ENCODE measurements at regions not wholly inside any gene's neighbourhood (a gene's known extent, or its start where the extent isn't known, plus 50 kb on each side); places are given as distances from the start of the nearest gene placed in this dataset.

DNA sequence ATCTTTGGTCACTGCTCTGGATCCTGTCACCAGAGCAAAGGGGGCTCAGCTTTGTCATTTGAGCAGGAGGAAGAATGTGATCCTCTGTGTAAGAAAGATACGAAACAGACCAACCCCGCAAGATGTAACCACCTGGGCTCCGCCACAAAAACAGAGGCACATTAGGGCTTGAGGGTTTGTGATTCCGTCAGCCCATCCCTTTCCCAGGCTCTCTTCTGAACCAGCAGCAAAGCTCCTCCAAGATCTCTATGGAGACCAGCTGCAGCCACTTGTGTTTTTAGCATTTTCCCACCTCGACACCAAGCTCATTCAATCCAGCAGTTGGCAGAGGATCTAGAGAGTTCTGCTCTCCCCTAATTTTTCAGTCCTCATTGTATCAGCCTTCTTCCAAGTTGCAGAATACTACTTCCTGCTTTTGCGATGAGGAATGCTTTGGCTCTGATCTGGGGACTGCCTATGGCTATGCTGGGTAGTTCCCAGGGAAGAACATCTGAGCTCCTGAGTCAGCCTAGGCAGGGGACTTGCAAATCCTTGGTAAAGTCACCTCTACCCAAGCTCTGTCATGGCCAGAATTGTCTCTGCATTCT, 139.6 kb upstream of the RAB12 start:
- H3K4me3 ChIP-seq (ENCODE audit: low read depth, low read length) = no peak overlapping the region
- TF ChIP-seq, protein P1, sequence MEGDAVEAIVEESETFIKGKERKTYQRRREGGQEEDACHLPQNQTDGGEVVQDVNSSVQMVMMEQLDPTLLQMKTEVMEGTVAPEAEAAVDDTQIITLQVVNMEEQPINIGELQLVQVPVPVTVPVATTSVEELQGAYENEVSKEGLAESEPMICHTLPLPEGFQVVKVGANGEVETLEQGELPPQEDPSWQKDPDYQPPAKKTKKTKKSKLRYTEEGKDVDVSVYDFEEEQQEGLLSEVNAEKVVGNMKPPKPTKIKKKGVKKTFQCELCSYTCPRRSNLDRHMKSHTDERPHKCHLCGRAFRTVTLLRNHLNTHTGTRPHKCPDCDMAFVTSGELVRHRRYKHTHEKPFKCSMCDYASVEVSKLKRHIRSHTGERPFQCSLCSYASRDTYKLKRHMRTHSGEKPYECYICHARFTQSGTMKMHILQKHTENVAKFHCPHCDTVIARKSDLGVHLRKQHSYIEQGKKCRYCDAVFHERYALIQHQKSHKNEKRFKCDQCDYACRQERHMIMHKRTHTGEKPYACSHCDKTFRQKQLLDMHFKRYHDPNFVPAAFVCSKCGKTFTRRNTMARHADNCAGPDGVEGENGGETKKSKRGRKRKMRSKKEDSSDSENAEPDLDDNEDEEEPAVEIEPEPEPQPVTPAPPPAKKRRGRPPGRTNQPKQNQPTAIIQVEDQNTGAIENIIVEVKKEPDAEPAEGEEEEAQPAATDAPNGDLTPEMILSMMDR (IDR thresholded peaks at IDR 0.05; ENCODE audit: low read depth, low read length) = no peak

DNA sequence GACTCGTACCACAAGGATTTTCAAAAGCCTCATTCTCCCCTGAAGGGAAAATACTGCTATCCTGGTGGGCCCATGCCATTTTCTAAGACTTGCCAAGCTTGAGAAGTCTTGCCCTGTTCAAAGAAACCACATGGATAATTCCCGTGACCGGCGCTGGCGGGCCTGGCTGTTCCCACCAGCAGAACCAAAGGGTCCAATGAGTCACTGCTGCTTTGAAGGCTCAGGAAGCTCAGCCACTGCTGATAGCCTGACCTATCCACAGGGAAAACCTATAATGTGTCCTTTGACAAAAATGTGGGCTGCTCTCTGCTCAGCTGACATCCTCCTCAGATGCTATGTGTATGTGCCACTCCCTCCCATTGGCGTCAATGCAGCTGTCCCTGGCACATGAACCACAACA, 137.9 kb upstream of the RAB12 start:
- TF ChIP-seq, protein P1 (IDR thresholded peaks at IDR 0.05; ENCODE audit: low read depth, low read length) = no peak
- H3K4me3 ChIP-seq (ENCODE audit: low read depth, low read length) = no peak overlapping the region

DNA sequence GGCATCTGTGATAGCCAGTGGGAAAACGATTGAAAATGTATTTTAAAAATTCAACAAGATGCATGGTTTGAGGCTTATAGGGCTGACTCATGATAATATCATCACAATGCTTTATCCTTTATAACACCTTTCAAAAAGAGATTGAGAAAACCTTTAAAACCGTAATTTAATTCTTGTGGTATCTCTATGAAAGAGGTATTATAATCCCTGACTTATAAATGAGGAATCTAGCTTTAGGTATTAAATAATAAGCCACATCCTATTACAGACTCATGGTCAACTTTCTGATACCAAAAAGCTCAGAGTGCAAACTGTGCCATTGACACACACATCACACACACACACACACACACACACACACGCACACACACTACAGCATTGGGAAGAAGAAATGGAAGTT, 134.6 kb upstream of the RAB12 start:
- TF ChIP-seq, protein P1 (IDR thresholded peaks at IDR 0.05; ENCODE audit: low read depth, low read length) = no peak
- H3K4me3 ChIP-seq (ENCODE audit: low read depth, low read length) = no peak overlapping the region

DNA sequence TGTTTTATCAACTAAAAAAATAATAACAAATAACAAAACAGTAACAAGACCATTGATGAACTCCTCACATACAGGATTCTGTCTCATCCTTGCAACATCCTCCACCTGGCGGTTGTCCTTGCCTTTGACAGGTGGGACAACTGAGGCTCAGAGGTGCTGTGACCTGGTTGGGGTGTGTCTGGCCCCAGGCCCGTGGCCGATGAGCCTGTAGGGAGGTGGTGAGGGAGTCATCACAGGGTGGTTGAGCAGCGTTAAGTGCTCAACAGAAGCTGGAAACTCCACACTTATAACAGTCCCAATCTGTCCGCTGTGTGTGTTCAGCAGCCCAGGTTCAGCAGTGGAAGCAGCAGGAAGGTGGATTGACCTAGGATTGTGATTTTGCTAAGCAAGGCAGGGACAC, 131.6 kb upstream of the RAB12 start:
- TF ChIP-seq, protein P1 (IDR thresholded peaks at IDR 0.05; ENCODE audit: low read depth, low read length) = no peak
- no peak overlapping the region for H3K4me3 ChIP-seq (ENCODE audit: low read depth, low read length)

DNA sequence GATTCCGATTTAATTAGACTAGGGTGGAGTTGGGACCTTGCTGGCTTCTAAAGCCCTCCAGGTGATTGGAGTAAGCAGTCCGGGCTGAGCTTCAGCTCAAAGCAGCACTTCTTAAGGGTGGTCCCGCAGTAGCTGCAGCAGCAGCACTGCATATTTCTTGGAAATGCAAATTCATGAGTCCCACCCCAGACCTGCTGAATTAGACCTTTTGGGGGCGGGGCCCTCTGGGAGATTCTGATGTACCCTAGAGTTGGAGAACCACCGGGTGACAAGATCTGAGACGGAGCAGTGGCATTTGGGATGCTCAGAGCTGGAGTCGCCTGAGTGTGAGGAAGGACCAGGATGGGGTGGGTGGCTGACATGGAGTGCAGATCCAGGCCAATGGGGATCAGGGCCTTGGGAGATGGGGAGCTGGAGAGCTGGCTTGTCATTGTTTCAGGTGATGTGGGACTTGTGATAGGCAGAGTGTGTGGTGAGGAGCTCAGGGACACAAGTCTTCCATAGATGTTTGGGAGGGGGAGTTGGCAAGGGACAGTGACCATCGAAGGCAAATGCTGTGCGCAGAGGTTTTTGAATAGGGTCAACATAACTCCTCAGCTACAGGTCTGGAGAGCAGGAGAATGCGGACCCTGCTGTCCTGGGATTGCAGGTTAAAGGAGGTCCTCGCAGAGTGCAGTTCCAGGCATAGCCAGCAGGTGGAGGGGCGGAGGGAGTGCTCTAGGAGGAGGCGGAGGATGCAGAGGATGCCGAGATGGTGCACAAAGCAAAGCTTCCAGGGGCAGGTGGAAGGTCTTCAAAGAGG, 130.9 kb upstream of the RAB12 start:
- TF ChIP-seq, protein P1 (IDR thresholded peaks at IDR 0.05; ENCODE audit: low read depth, low read length) = peak; percentile 98
- no peak overlapping the region for H3K4me3 ChIP-seq (ENCODE audit: low read depth, low read length)

DNA sequence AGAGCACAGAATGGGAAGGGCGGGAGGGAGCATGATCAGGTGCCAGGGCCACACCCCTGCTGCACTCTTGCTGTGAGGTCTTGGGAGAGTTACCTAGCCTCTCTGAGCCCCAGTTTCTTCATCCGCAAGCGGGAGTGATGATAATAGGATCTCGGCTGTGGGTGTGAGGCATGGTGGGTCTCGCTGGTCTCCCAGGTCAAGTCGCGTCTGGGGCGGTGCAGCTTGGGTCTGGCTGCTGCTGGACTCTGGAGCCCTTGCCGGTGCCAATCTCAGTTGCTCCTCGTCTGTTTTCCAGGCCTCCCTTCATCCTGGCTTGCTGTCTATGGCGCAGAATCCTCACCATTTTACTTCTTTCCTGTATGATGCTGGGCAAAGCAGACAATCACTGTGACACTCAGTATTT, 130.3 kb upstream of the RAB12 start:
- no peak overlapping the region for H3K4me3 ChIP-seq (ENCODE audit: low read depth, low read length)
- TF ChIP-seq, protein P1 (IDR thresholded peaks at IDR 0.05; ENCODE audit: low read depth, low read length) = no peak

DNA sequence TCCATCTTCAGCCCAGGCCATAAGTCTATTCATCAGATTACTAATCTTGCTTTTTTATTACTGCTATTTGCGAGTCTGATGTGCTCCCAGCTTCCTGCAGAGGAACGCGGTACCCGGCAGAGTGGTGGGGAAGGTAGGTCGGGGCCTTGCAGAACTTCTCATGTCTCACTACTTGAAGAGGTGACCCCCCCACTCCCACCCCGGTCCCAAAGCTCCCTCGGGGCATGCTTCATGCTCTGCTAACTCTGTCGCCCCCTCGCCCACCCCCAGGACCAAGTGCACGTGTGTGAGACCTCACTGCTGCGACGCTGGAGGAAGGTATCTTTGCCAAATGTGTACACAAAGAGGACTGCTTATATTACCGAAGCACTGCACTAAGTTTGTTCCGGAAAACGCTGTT, 129.4 kb upstream of the RAB12 start:
- H3K4me3 ChIP-seq (ENCODE audit: low read depth, low read length) = no peak overlapping the region
- TF ChIP-seq, protein P1 (IDR thresholded peaks at IDR 0.05; ENCODE audit: low read depth, low read length) = no peak

Measured in WI38 (cell line).